ENCODE measurements at regions not wholly inside any gene's neighbourhood (a gene's known extent, or its start where the extent isn't known, plus 50 kb on each side); places are given as distances from the start of the nearest gene placed in this dataset.
"Not testable (repeated sequence)": the region's sequence is repeated elsewhere in the genome, so short reads cannot be mapped to it uniquely, and the experiment has no call there.

DNA sequence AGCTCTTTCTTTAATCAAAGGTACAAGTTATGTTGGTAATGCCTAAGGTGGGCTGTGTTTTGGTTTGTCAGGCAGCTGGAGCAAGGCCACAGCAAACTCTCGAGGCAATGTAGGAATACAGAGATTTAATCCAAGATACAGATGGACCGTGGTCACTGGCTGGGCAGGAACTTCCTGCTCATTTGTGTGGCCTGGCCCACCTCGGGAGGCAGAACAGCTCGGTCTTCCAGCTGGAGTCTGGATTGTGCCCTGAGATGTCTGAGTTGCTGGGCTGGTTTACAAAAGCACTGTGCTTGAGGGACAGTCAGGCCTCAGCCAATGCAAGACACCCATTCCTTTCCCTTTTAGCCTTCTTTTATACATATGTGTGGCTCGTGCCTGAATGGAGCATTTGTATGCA, 506.1 kb upstream of the SALL3 start:
- Histone ChIP-seq H3K9me3 (ENCODE audit: control insufficient read depth in 3 of 3, low read length in 3 of 3) (peaks cover 0 to 10% (median 0%) of the 10 kb centered on the region in 3 donors), H3K27ac (ENCODE audit: low read depth, low read length) (no peak overlapping the region), H3K9ac (ENCODE audit: low read depth in 1 of 3, low read length in 3 of 3) (no peak overlapping the region), H3K4me3 (ENCODE audit: low read length in 3 of 3) (no peak overlapping the region), H3K4me1 (ENCODE audit: control insufficient read depth in 3 of 3, insufficient read depth in 3 of 3, low read length in 3 of 3) (no peaks in the 10 kb centered on the region), H3K27me3 (ENCODE audit: control insufficient read depth in 3 of 3, insufficient read depth in 3 of 3, low read length in 3 of 3) (no peaks in the 10 kb centered on the region), H3K36me3 (ENCODE audit: control insufficient read depth in 3 of 3, insufficient read depth in 3 of 3, low read length in 3 of 3) (no peaks in the 10 kb centered on the region)

DNA sequence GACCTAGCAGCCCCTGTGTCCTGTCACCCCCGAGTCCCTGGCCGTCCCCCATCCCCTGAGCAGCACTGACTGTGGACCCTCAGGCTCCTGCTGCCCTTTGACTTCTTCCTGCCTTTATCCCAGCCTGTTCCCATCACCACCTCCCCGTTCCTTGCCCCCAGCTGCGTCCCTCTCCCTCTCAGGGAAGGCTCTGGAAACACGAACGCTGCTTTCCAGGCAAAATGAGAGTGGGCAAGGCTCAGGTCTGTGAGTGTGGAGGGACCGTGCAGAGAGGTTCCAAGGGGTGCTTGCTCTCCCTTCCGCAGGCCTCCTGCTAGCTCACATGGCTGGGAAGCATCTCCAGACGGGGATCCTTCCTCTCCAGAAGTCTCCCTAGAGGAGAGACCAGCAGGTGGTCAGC, 501.8 kb upstream of the SALL3 start:
- Histone ChIP-seq H3K9me3 (ENCODE audit: control insufficient read depth in 3 of 3, low read length in 3 of 3) (peaks cover 0 to 12% (median 0%) of the 10 kb centered on the region in 3 donors), H3K9ac (ENCODE audit: low read depth in 1 of 3, low read length in 3 of 3) (no peak overlapping the region), H3K27me3 (ENCODE audit: control insufficient read depth in 3 of 3, insufficient read depth in 3 of 3, low read length in 3 of 3) (no peaks in the 10 kb centered on the region), H3K4me1 (ENCODE audit: control insufficient read depth in 3 of 3, insufficient read depth in 3 of 3, low read length in 3 of 3) (no peaks in the 10 kb centered on the region), H3K4me3 (ENCODE audit: low read length in 3 of 3) (no peak overlapping the region), H3K36me3 (ENCODE audit: control insufficient read depth in 3 of 3, insufficient read depth in 3 of 3, low read length in 3 of 3) (no peaks in the 10 kb centered on the region), H3K27ac (ENCODE audit: low read depth, low read length) (no peak overlapping the region)

- no peaks in the 10 kb centered on the region for H3K27me3 ChIP-seq (ENCODE audit: control insufficient read depth in 3 of 3, insufficient read depth in 3 of 3, low read length in 3 of 3)
- H3K4me3 ChIP-seq (ENCODE audit: low read length in 3 of 3): no peak overlapping the region
- H3K36me3 ChIP-seq (ENCODE audit: control insufficient read depth in 3 of 3, insufficient read depth in 3 of 3, low read length in 3 of 3): no peaks in the 10 kb centered on the region
- H3K9ac ChIP-seq (ENCODE audit: low read depth in 1 of 3, low read length in 3 of 3): no peak overlapping the region
- H3K27ac ChIP-seq (ENCODE audit: low read depth, low read length): no peak overlapping the region
- no peaks in the 10 kb centered on the region for H3K4me1 ChIP-seq (ENCODE audit: control insufficient read depth in 3 of 3, insufficient read depth in 3 of 3, low read length in 3 of 3)
- H3K9me3 ChIP-seq (ENCODE audit: control insufficient read depth in 3 of 3, low read length in 3 of 3): peaks cover 0 to 9% (median 0%) of the 10 kb centered on the region in 3 donors
These were observed 500.2 kb upstream of the SALL3 start for GRCh38 chr18:78479443-78479842.

DNA sequence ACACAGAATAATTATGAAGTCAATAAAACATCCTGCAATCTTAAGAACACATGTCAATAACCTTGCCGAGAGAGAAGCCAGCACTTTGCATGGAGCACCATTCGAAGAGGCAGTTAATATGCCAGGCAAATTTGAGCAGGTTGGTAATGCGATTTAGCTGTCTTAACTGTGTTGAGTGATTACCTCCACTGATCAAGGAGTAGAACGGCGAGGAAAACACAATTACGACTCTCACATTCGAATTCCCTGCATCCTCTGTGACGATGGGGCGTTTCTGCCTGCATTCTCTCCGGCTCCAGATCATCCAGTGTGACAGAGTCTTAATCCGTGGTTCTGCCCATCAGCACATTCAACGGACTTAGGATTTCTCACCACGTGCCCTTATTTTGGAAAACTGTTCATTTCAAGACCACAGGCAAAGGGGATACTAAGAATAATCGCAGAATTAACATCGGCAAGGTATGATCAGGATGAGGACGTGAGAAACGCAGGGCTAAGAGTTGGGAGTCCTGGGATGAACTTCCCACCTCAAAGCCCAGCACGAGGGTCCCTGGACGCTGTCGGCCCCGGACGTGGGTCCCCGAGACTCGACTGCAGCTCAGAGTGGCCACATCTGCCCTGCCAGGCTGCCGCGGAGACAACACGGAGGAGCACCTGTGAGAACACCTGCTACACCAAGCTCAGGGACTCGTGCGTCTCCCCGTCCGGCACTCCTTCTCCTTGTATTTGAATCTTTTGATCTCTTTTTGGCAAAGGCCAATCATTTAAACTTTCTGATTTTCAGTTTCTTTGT, 499.2 kb upstream of the SALL3 start:
- Histone ChIP-seq H3K9ac (ENCODE audit: low read depth in 1 of 3, low read length in 3 of 3) (no peak overlapping the region), H3K4me3 (ENCODE audit: low read length in 3 of 3) (no peak overlapping the region), H3K27ac (ENCODE audit: low read depth, low read length) (no peak overlapping the region), H3K9me3 (ENCODE audit: control insufficient read depth in 3 of 3, low read length in 3 of 3) (peaks cover 0 to 4% (median 0%) of the 10 kb centered on the region in 3 donors), H3K36me3 (ENCODE audit: control insufficient read depth in 3 of 3, insufficient read depth in 3 of 3, low read length in 3 of 3) (no peaks in the 10 kb centered on the region), H3K27me3 (ENCODE audit: control insufficient read depth in 3 of 3, insufficient read depth in 3 of 3, low read length in 3 of 3) (no peaks in the 10 kb centered on the region), H3K4me1 (ENCODE audit: control insufficient read depth in 3 of 3, insufficient read depth in 3 of 3, low read length in 3 of 3) (no peaks in the 10 kb centered on the region)

DNA sequence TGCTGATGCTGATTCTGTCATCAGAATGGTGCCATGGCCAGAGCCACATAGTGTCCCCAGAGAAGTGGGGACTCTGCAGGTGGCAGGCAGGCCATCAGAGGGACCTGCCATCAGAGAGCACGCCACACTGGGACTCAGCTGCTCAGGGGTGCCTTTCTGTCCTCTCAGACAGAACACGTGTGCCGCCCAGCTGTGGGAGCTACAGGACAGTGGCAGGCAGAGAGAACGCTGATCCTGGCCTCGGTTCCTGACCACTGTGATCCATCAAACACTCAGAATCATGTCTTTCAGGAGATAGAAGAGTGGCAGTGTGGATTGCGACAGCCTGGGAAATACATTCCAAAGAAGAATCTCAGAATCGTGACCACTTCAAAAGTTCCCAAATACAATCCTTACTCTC, 497.2 kb upstream of the SALL3 start:
- H3K9me3 ChIP-seq (ENCODE audit: control insufficient read depth in 3 of 3, low read length in 3 of 3): peaks cover 0 to 4% (median 0%) of the 10 kb centered on the region in 3 donors
- no peak overlapping the region for H3K4me3 ChIP-seq (ENCODE audit: low read length in 3 of 3)
- H3K27me3 ChIP-seq (ENCODE audit: control insufficient read depth in 3 of 3, insufficient read depth in 3 of 3, low read length in 3 of 3): no peaks in the 10 kb centered on the region
- H3K4me1 ChIP-seq (ENCODE audit: control insufficient read depth in 3 of 3, insufficient read depth in 3 of 3, low read length in 3 of 3): no peaks in the 10 kb centered on the region
- H3K27ac ChIP-seq (ENCODE audit: low read depth, low read length): no peak overlapping the region
- no peaks in the 10 kb centered on the region for H3K36me3 ChIP-seq (ENCODE audit: control insufficient read depth in 3 of 3, insufficient read depth in 3 of 3, low read length in 3 of 3)
- H3K9ac ChIP-seq (ENCODE audit: low read depth in 1 of 3, low read length in 3 of 3): no peak overlapping the region

- no peak overlapping the region for H3K9ac ChIP-seq (ENCODE audit: low read depth in 1 of 3, low read length in 3 of 3)
- H3K27me3 ChIP-seq (ENCODE audit: control insufficient read depth in 3 of 3, insufficient read depth in 3 of 3, low read length in 3 of 3): no peaks in the 10 kb centered on the region
- H3K4me3 ChIP-seq (ENCODE audit: low read length in 3 of 3): no peak overlapping the region
- H3K9me3 ChIP-seq (ENCODE audit: control insufficient read depth in 3 of 3, low read length in 3 of 3): no peaks in the 10 kb centered on the region
- H3K36me3 ChIP-seq (ENCODE audit: control insufficient read depth in 3 of 3, insufficient read depth in 3 of 3, low read length in 3 of 3): no peaks in the 10 kb centered on the region
- H3K27ac ChIP-seq (ENCODE audit: low read depth, low read length): no peak overlapping the region
- H3K4me1 ChIP-seq (ENCODE audit: control insufficient read depth in 3 of 3, insufficient read depth in 3 of 3, low read length in 3 of 3): no peaks in the 10 kb centered on the region
These were observed 492.0 kb upstream of the SALL3 start for GRCh38 chr18:78487649-78488048.

DNA sequence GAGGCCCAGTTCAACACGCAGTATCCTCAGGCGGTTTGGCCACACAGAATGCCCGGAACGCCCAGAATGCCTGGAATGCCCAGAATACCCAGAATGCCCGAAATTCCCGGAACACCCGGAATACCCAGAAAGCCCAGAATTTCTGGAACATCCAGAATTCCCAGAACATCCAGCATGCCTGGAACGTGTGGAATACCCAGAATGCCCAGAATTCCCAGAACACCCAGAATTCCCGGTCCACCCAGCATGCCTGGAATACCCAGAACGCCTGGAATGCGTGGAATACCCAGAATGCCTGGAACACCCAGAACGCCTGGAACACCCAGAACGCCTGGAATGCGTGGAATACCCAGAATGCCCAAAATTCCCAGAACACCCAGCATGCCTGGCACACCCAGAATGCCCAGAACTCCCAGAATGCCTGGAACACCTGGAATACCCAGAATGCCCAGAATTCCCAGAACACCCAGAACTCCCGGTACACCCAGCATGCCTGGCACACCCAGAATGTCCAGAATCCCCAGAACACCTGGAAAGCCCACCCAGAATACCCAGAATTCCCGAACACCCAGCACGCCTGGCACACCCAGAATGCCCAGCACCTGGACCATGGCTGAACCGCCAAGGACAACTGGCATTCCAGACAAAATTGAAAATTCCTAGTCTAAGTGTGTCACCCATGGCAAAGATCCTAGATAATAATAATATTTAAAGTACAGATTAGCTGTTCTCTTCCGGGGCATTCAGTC, 487.4 kb upstream of the SALL3 start:
- Histone ChIP-seq H3K9me3 (ENCODE audit: control insufficient read depth in 3 of 3, low read length in 3 of 3) (peaks cover 0 to 3% (median 2%) of the 10 kb centered on the region in 3 donors), H3K27me3 (ENCODE audit: control insufficient read depth in 3 of 3, insufficient read depth in 3 of 3, low read length in 3 of 3) (no peaks in the 10 kb centered on the region), H3K36me3 (ENCODE audit: control insufficient read depth in 3 of 3, insufficient read depth in 3 of 3, low read length in 3 of 3) (no peaks in the 10 kb centered on the region), H3K9ac (ENCODE audit: low read depth in 1 of 3, low read length in 3 of 3) (no peak overlapping the region), H3K27ac (ENCODE audit: low read depth, low read length) (no peak overlapping the region), H3K4me3 (ENCODE audit: low read length in 3 of 3) (no peak overlapping the region), H3K4me1 (ENCODE audit: control insufficient read depth in 3 of 3, insufficient read depth in 3 of 3, low read length in 3 of 3) (no peaks in the 10 kb centered on the region)

DNA sequence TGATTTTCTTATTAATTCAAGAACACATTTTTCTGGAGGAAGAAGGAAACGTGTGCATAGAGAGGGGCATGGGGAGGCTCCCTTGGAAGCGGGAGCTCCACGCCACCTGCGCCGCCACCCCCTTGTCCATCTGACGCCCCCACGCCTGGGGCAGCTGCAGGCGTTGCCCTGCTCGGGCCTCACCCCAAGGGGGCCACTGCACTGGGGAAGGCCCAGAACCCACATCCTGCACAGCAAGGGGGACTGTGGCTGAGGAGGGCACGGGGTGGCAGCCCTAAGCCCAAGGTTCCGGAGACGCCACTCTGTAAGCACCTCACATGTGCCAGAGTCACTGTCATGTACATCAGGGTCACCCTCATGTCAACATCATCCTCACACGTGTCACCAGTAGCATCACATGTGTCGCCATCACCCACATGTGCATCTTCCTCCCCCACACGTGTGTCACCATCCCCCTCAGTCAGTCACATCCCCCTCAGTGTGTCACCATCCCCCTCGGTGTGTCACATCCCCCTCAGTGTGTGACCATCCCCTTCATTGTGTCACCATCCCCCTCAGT, 486.7 kb upstream of the SALL3 start:
- Histone ChIP-seq H3K36me3 (ENCODE audit: control insufficient read depth in 3 of 3, insufficient read depth in 3 of 3, low read length in 3 of 3) (no peaks in the 10 kb centered on the region), H3K4me1 (ENCODE audit: control insufficient read depth in 3 of 3, insufficient read depth in 3 of 3, low read length in 3 of 3) (no peaks in the 10 kb centered on the region), H3K9ac (ENCODE audit: low read depth in 1 of 3, low read length in 3 of 3) (no peak overlapping the region), H3K9me3 (ENCODE audit: control insufficient read depth in 3 of 3, low read length in 3 of 3) (peaks cover 0 to 3% (median 2%) of the 10 kb centered on the region in 3 donors), H3K4me3 (ENCODE audit: low read length in 3 of 3) (no peak overlapping the region), H3K27ac (ENCODE audit: low read depth, low read length) (no peak overlapping the region), H3K27me3 (ENCODE audit: control insufficient read depth in 3 of 3, insufficient read depth in 3 of 3, low read length in 3 of 3) (peaks cover 0 to 3% (median 0%) of the 10 kb centered on the region in 3 donors)

GRCh38 chr18:78493490-78493889, 486.1 kb upstream of the SALL3 start:
- not testable (repeated sequence) for H3K9me3 ChIP-seq (ENCODE audit: control insufficient read depth in 3 of 3, low read length in 3 of 3); H3K36me3 ChIP-seq (ENCODE audit: control insufficient read depth in 3 of 3, insufficient read depth in 3 of 3, low read length in 3 of 3); H3K27me3 ChIP-seq (ENCODE audit: control insufficient read depth in 3 of 3, insufficient read depth in 3 of 3, low read length in 3 of 3); H3K4me1 ChIP-seq (ENCODE audit: control insufficient read depth in 3 of 3, insufficient read depth in 3 of 3, low read length in 3 of 3); H3K27ac ChIP-seq (ENCODE audit: low read depth, low read length); H3K9ac ChIP-seq (ENCODE audit: low read depth in 1 of 3, low read length in 3 of 3); H3K4me3 ChIP-seq (ENCODE audit: low read length in 3 of 3)
